Cardiac muscle cell (in vitro differentiated cells and primary cell): ENCODE measurements at regions not wholly inside any gene's neighbourhood (a gene's known extent, or its start where the extent isn't known, plus 50 kb on each side); places are given as distances from the start of the nearest gene placed in this dataset.

Experiments
- DNase-seq, 2 donors: peaks; one replicate each; pipeline versions ENCODE4 v3.0.0 to v3.0.0-alpha.2; 2010 to 2017; ENCODE audit warnings: low read depth in 1 of 2, low spot score in 1 of 2
- H3K27ac ChIP-seq: fragments of 200-600 bp; sonication (generic); 2 replicates; pipeline ENCODE4 v1.5.1; 2016
- H3K27me3 ChIP-seq: fragments of 200-600 bp; sonication (generic); 2 replicates; pipeline ENCODE4 v1.6.0; 2016; ENCODE audit warnings: control low read depth
- H3K36me3 ChIP-seq: fragments of 200-600 bp; sonication (generic); 2 replicates; pipeline ENCODE4 v1.5.1; 2016; ENCODE audit warnings: control low read depth
- H3K4me1 ChIP-seq: fragments of 200-600 bp; sonication (generic); 2 replicates; pipeline ENCODE4 v1.8.1; 2017; ENCODE audit warnings: low read depth, mild to moderate bottlenecking, mixed run types
- H3K4me3 ChIP-seq: fragments of 200-600 bp; sonication (generic); 2 replicates; pipeline ENCODE4 v1.5.1; 2016; ENCODE audit warnings: mild to moderate bottlenecking
- H3K9me3 ChIP-seq: fragments of 200-600 bp; sonication (generic); 2 replicates; pipeline ENCODE4 v1.5.1; 2017; ENCODE audit warnings: low read depth, mild to moderate bottlenecking, control low read depth
- CTCF ChIP-seq: IDR thresholded peaks from 2 replicates; pipeline ENCODE4 v1.5.1; 2012; ENCODE audit warnings: low read depth, mild to moderate bottlenecking, low read length

- Histone ChIP-seq H3K27ac (peak overlapping the region; percentile 97), H3K4me1 (peaks cover 42% of the 10 kb centered on the region), H3K27me3 (no peaks in the 10 kb centered on the region), H3K4me3 (no peak overlapping the region), H3K9me3 (no peaks in the 10 kb centered on the region), H3K36me3 (no peaks in the 10 kb centered on the region)
- DNase-seq = no peak
- no peak for TF ChIP-seq CTCF
Observed at GRCh38 chr4:123858465-123858864, 461.9 kb downstream of the SPRY1 start.

- no peaks in the 10 kb centered on the region for H3K36me3 ChIP-seq
- H3K27ac ChIP-seq = no peak overlapping the region
- no peaks in the 10 kb centered on the region for H3K27me3 ChIP-seq
- H3K4me3 ChIP-seq = no peak overlapping the region
- no peak for DNase-seq
- TF ChIP-seq CTCF = no peak
- no peaks in the 10 kb centered on the region for H3K9me3 ChIP-seq
- peaks cover 7% of the 10 kb centered on the region for H3K4me1 ChIP-seq
Observed at GRCh38 chr4:123862812-123863211, 466.2 kb downstream of the SPRY1 start.

- Histone ChIP-seq H3K27me3 (no peaks in the 10 kb centered on the region), H3K4me3 (no peak overlapping the region), H3K27ac (no peak overlapping the region), H3K9me3 (no peaks in the 10 kb centered on the region), H3K36me3 (no peaks in the 10 kb centered on the region), H3K4me1 (peaks cover 17% of the 10 kb centered on the region)
- TF ChIP-seq CTCF = no peak
- no peak for DNase-seq
Observed at GRCh38 chr4:123866796-123867195, 470.2 kb downstream of the SPRY1 start.

GRCh38 chr4:123867910-123868587 lies 471.5 kb downstream of the SPRY1 start:
- Histone ChIP-seq H3K4me1 (peaks cover 25% of the 10 kb centered on the region), H3K4me3 (no peak overlapping the region), H3K36me3 (no peaks in the 10 kb centered on the region), H3K27ac (no peak overlapping the region), H3K27me3 (no peaks in the 10 kb centered on the region), H3K9me3 (no peaks in the 10 kb centered on the region)
- TF ChIP-seq CTCF = no peak
- DNase-seq = peak in 1 of 2 donors; percentile 43

- H3K27me3 ChIP-seq = no peaks in the 10 kb centered on the region
- no peak for TF ChIP-seq CTCF
- H3K4me3 ChIP-seq = no peak overlapping the region
- peaks cover 25% of the 10 kb centered on the region for H3K4me1 ChIP-seq
- no peak for DNase-seq
- no peaks in the 10 kb centered on the region for H3K9me3 ChIP-seq
- H3K36me3 ChIP-seq = no peaks in the 10 kb centered on the region
- peak overlapping the region; percentile 16 for H3K27ac ChIP-seq
Observed at GRCh38 chr4:123869286-123870215, 473.0 kb downstream of the SPRY1 start.
